Panc1 (cell line): ENCODE measurements at regions not wholly inside any gene's neighbourhood (a gene's known extent, or its start where the extent isn't known, plus 50 kb on each side); places are given as distances from the start of the nearest gene placed in this dataset.

Experiments used
- ATAC-seq: fragments of 200-7000 bp; cut with Tn5 transposase; 2 replicates; pipeline ENCODE4 v1.9.1; 2020; ENCODE audit warnings: mild to moderate bottlenecking, moderate library complexity
- BruUV-seq: library from RNA; stranded (reverse); fragments of 400-500 nt; replicated peaks from 2 replicates; lab custom pipeline; 2021; lab: Mats Ljungman, UMichigan
- CTCF ChIA-PET: fragments of 300-600 bp; sonication (Branson Sonifier 250); formaldehyde crosslinking; loops from one replicate; lab custom pipeline; 2022; ENCODE audit warnings: antibody characterized with exemption; lab: Charles Lee
- POLR2A ChIA-PET: fragments of 300-600 bp; sonication (Branson Sonifier 250); formaldehyde crosslinking; loops from one replicate; lab custom pipeline; 2022; ENCODE audit warnings: antibody characterized with exemption; lab: Charles Lee
- DNase-seq: peaks from one replicate; pipeline ENCODE4 v3.0.0-alpha.2; 2010; ENCODE audit warnings: low read depth, low spot score
- H3K27ac ChIP-seq: 2 replicates; pipeline ENCODE4 v1.5.1; 2011; ENCODE audit warnings: mild to moderate bottlenecking, low read length, inconsistent platforms
- H3K27me3 ChIP-seq: fragments of 200-500 bp; sonication (Bioruptor generic); 2 replicates; pipeline ENCODE4 v1.6.0; 2014; ENCODE audit warnings: low read length, inconsistent platforms; ENCODE audit not compliant: control insufficient read depth, insufficient read depth
- H3K36me3 ChIP-seq: fragments of 200-500 bp; sonication (Bioruptor generic); 2 replicates; pipeline ENCODE4 v1.5.1; 2014; ENCODE audit warnings: inconsistent platforms, mild to moderate bottlenecking, low read length, moderate library complexity; ENCODE audit not compliant: control insufficient read depth, insufficient read depth
- H3K4me1 ChIP-seq: 2 replicates; pipeline ENCODE4 v1.5.1; 2011; ENCODE audit warnings: inconsistent platforms, mild to moderate bottlenecking, low read length, moderate library complexity; ENCODE audit not compliant: control insufficient read depth, insufficient read depth
- H3K4me3 ChIP-seq, 2 experiments: 2 replicates each; pipeline ENCODE4 v1.5.1; 2011 to 2012; ENCODE audit warnings: low read depth in 2 of 2, low read length in 2 of 2, mild to moderate bottlenecking in 2 of 2, inconsistent platforms in 1 of 2, moderate library complexity in 1 of 2
- H3K9me3 ChIP-seq: fragments of 200-500 bp; sonication (Bioruptor generic); 2 replicates; pipeline ENCODE4 v1.5.1; 2014; ENCODE audit warnings: low read depth, mild to moderate bottlenecking, inconsistent platforms, low read length, moderate library complexity; ENCODE audit not compliant: control insufficient read depth, insufficient read depth
- CTCF ChIP-seq: fragments of 450-650 bp; IDR thresholded peaks from 2 replicates; pipeline ENCODE4 v1.5.1; 2017; ENCODE audit warnings: mild to moderate bottlenecking
- POLR2AphosphoS5 ChIP-seq: IDR thresholded peaks from 2 replicates; pipeline ENCODE4 v1.6.1; 2012; ENCODE audit warnings: mild to moderate bottlenecking, low read depth, low read length, moderate library complexity
- SIN3A ChIP-seq: IDR thresholded peaks from 2 replicates; pipeline ENCODE4 v1.6.1; 2012; ENCODE audit warnings: low read depth, mild to moderate bottlenecking, low read length, moderate library complexity, borderline replicate concordance; ENCODE audit not compliant: insufficient read depth
- TCF7L2 ChIP-seq: IDR thresholded peaks from 2 replicates; pipeline ENCODE4 v1.6.1; 2011; ENCODE audit warnings: mild to moderate bottlenecking, low read depth, low read length, inconsistent platforms
- in situ Hi-C: cut with HindIII; loops from 2 replicates; pipeline ENCODE4 v1.10.0; 2016; ENCODE audit warnings: low sequenced_read_pairs, low pct_unique_long_range_greater_than_20kb
- intact Hi-C: fragments of 100-400 bp; cut with micrococcal nuclease; formaldehyde crosslinking; loops from one replicate; pipeline ENCODE4 v1.10.0; 2022; ENCODE audit not compliant: unreplicated experiment
- TF ChIP-seq, protein P1 (sequence below), 2 experiments: IDR thresholded peaks; 2 replicates each; pipeline ENCODE4 v1.6.1; 2011 to 2012; ENCODE audit warnings: low read depth in 2 of 2, control low read depth in 1 of 2, low read length in 1 of 2, mild to moderate bottlenecking in 1 of 2, moderate library complexity in 1 of 2; ENCODE audit not compliant: insufficient read depth in 1 of 2

- BruUV-seq: no TSS peak
- intact Hi-C loops: no loop called here
- Histone ChIP-seq H3K36me3 (no peaks in the 10 kb centered on the region), H3K4me1 (no peaks in the 10 kb centered on the region), H3K27ac (no peak overlapping the region), H3K9me3 (no peaks in the 10 kb centered on the region), H3K4me3 (no peak overlapping the region), H3K27me3 (no peaks in the 10 kb centered on the region)
- ChIA-PET POLR2A (no interaction called here), CTCF (no interaction called here)
- no peak for ATAC-seq
- in situ Hi-C loops: no loop called here
- DNase-seq: no peak
- TF ChIP-seq CTCF: no peak
- no peak for TF ChIP-seq SIN3A
- no peak for TF ChIP-seq TCF7L2
- TF ChIP-seq POLR2AphosphoS5: no peak
- TF ChIP-seq, protein P1, sequence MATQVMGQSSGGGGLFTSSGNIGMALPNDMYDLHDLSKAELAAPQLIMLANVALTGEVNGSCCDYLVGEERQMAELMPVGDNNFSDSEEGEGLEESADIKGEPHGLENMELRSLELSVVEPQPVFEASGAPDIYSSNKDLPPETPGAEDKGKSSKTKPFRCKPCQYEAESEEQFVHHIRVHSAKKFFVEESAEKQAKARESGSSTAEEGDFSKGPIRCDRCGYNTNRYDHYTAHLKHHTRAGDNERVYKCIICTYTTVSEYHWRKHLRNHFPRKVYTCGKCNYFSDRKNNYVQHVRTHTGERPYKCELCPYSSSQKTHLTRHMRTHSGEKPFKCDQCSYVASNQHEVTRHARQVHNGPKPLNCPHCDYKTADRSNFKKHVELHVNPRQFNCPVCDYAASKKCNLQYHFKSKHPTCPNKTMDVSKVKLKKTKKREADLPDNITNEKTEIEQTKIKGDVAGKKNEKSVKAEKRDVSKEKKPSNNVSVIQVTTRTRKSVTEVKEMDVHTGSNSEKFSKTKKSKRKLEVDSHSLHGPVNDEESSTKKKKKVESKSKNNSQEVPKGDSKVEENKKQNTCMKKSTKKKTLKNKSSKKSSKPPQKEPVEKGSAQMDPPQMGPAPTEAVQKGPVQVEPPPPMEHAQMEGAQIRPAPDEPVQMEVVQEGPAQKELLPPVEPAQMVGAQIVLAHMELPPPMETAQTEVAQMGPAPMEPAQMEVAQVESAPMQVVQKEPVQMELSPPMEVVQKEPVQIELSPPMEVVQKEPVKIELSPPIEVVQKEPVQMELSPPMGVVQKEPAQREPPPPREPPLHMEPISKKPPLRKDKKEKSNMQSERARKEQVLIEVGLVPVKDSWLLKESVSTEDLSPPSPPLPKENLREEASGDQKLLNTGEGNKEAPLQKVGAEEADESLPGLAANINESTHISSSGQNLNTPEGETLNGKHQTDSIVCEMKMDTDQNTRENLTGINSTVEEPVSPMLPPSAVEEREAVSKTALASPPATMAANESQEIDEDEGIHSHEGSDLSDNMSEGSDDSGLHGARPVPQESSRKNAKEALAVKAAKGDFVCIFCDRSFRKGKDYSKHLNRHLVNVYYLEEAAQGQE (IDR thresholded peaks at IDR 0.05; ENCODE audit: insufficient read depth in 1 of 2, low read depth in 2 of 2, low read length in 1 of 2): no peak
These were observed 366.4 kb downstream of the INHBA start for GRCh38 chr7:41336455-41336952.

- no peaks in the 10 kb centered on the region for H3K9me3 ChIP-seq
- DNase-seq (no peak), ATAC-seq (no peak)
- H3K4me3 ChIP-seq: no peak overlapping the region
- ChIA-PET POLR2A (no interaction called here), CTCF (no interaction called here)
- BruUV-seq: no TSS peak
- in situ Hi-C loops: no loop called here
- H3K4me1 ChIP-seq: no peaks in the 10 kb centered on the region
- no peak overlapping the region for H3K27ac ChIP-seq
- no peak for TF ChIP-seq TCF7L2
- TF ChIP-seq POLR2AphosphoS5: no peak
- no peak for TF ChIP-seq CTCF
- TF ChIP-seq SIN3A: no peak
- TF ChIP-seq, protein P1 (IDR thresholded peaks at IDR 0.05; ENCODE audit: insufficient read depth in 1 of 2, low read depth in 2 of 2, low read length in 1 of 2): no peak
- H3K36me3 ChIP-seq: no peaks in the 10 kb centered on the region
- H3K27me3 ChIP-seq: no peaks in the 10 kb centered on the region
- intact Hi-C loops: no loop called here
These were observed 368.6 kb downstream of the INHBA start for GRCh38 chr7:41334071-41334862.
